GM23338 (cell line): ENCODE measurements at regions not wholly inside any gene's neighbourhood (a gene's known extent, or its start where the extent isn't known, plus 50 kb on each side); places are given as distances from the start of the nearest gene placed in this dataset.
"Not testable (repeated sequence)": the region's sequence is repeated elsewhere in the genome, so short reads cannot be mapped to it uniquely, and the experiment has no call there.

Experiments used
- ATAC-seq: fragments of 200-7000 bp; cut with Tn5 transposase; 3 replicates; pipeline ENCODE4 v1.9.1; 2020
- DNase-seq: peaks from one replicate; pipeline ENCODE4 v3.0.0-alpha.2; 2015; ENCODE audit warnings: low spot score
- H2AFZ ChIP-seq: fragments of 200-600 bp; sonication (generic); 2 replicates; pipeline ENCODE4 v1.8.0; 2016; ENCODE audit warnings: antibody characterized with exemption, mild to moderate bottlenecking, moderate library complexity
- H3F3A ChIP-seq: fragments of 200-600 bp; sonication (generic); replicated peaks from 2 replicates; pipeline ENCODE4 v1.8.0; 2017; ENCODE audit warnings: antibody characterized with exemption, mixed run types, low read depth
- H3K27ac ChIP-seq: fragments of 200-600 bp; sonication (generic); 2 replicates; pipeline ENCODE4 v1.6.1; 2016; ENCODE audit warnings: low read depth
- H3K27me3 ChIP-seq: fragments of 200-600 bp; sonication (generic); 2 replicates; pipeline ENCODE4 v1.8.0; 2016; ENCODE audit warnings: mild to moderate bottlenecking, mixed run types, moderate library complexity; ENCODE audit not compliant: insufficient read depth
- H3K36me3 ChIP-seq: fragments of 200-600 bp; sonication (generic); 2 replicates; pipeline ENCODE4 v1.8.0; 2016; ENCODE audit warnings: mild to moderate bottlenecking; ENCODE audit not compliant: insufficient read depth
- H3K4me1 ChIP-seq: fragments of 200-600 bp; sonication (generic); 2 replicates; pipeline ENCODE4 v1.8.0; 2016; ENCODE audit warnings: mild to moderate bottlenecking, moderate library complexity; ENCODE audit not compliant: insufficient read depth
- H3K4me2 ChIP-seq: fragments of 200-600 bp; sonication (generic); 2 replicates; pipeline ENCODE4 v1.7.1; 2017; ENCODE audit warnings: mixed run types
- H3K4me3 ChIP-seq: fragments of 200-600 bp; sonication (generic); 2 replicates; pipeline ENCODE4 v1.6.1; 2016; ENCODE audit warnings: mixed run types
- H3K79me2 ChIP-seq: fragments of 200-600 bp; sonication (generic); replicated peaks from 2 replicates; pipeline ENCODE4 v1.8.0; 2017; ENCODE audit warnings: mild to moderate bottlenecking; ENCODE audit not compliant: insufficient read depth
- H3K9me2 ChIP-seq: fragments of 200-600 bp; sonication (generic); 2 replicates; pipeline ENCODE4 v1.8.0; 2017; ENCODE audit not compliant: insufficient read depth
- H4K20me1 ChIP-seq: fragments of 200-600 bp; sonication (generic); replicated peaks from 2 replicates; pipeline ENCODE4 v1.8.0; 2017; ENCODE audit warnings: mild to moderate bottlenecking; ENCODE audit not compliant: insufficient read depth
- H3K27ac Mint-ChIP-seq: 2 replicates; pipeline ENCODE4 v1.8.0; 2020; ENCODE audit warnings: inconsistent platforms, mild to moderate bottlenecking, moderate library complexity, mixed read lengths
- H3K27me3 Mint-ChIP-seq: 3 replicates; pipeline ENCODE4 v1.8.0; 2022; ENCODE audit warnings: low read depth, mild to moderate bottlenecking, moderate library complexity, mixed read lengths, inconsistent platforms; ENCODE audit not compliant: insufficient read depth, poor library complexity
- H3K36me3 Mint-ChIP-seq: 3 replicates; pipeline ENCODE4 v1.8.0; 2021; ENCODE audit warnings: low read depth, mild to moderate bottlenecking, inconsistent platforms, moderate library complexity, mixed read lengths
- H3K4me1 Mint-ChIP-seq: 3 replicates; pipeline ENCODE4 v1.8.0; 2020; ENCODE audit warnings: mild to moderate bottlenecking, inconsistent platforms, mixed read lengths
- H3K4me3 Mint-ChIP-seq: 3 replicates; pipeline ENCODE4 v1.8.0; 2021; ENCODE audit warnings: moderate library complexity, mild to moderate bottlenecking, inconsistent platforms, mixed read lengths
- H3K9me3 Mint-ChIP-seq: 3 replicates; pipeline ENCODE4 v1.8.0; 2020; ENCODE audit warnings: moderate library complexity, mild to moderate bottlenecking, inconsistent platforms, mixed read lengths
- CREB1 ChIP-seq: fragments of 250-450 bp; sonication (Bioruptor Pico); IDR thresholded peaks from 2 replicates; pipeline ENCODE4 v1.5.0; 2020; ENCODE audit warnings: low read depth, mild to moderate bottlenecking, moderate library complexity
- EZH2 ChIP-seq: fragments of 200-600 bp; sonication (generic); IDR thresholded peaks from one replicate; pipeline ENCODE4 v1.8.0; 2017; ENCODE audit warnings: antibody characterized with exemption, mild to moderate bottlenecking, low read depth; ENCODE audit not compliant: unreplicated experiment
- NANOG ChIP-seq: IDR thresholded peaks from 2 replicates; pipeline ENCODE4 v1.6.1; 2016; ENCODE audit warnings: antibody characterized with exemption, borderline replicate concordance
- STAT1 ChIP-seq: IDR thresholded peaks from one replicate; pipeline ENCODE4 v1.6.1; 2016; ENCODE audit warnings: antibody characterized with exemption; ENCODE audit not compliant: unreplicated experiment
- ZNF462 ChIP-seq: fragments of 250-450 bp; sonication (Bioruptor Pico); IDR thresholded peaks from 2 replicates; pipeline ENCODE4 v1.5.0; 2020; ENCODE audit warnings: mild to moderate bottlenecking, moderate library complexity
- TF ChIP-seq, protein P1 (sequence below): IDR thresholded peaks from 2 replicates; pipeline ENCODE4 v1.6.1; 2016; ENCODE audit warnings: antibody characterized with exemption

DNA sequence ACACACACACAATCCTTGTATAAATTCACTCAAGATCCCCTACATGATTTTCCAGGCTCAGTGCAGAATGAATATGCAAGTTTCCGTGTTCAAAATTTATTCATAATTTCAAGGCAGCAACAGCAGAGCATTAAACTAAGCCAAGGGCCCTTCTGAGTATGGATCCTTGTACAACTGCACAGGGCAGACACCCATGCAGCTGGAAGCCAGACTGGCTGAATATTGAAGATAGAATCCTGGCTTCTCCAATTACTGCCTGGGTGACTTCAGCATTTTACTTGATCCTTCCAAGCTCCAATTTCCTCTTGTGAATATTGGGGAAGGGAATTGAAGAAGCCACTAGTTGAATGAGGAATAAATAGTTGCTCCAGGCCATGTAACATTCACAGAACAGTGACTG is 267.9 kb upstream of the REG3G start (continued):
- TF ChIP-seq ZNF462 (CRISPR knock-in tag) (no peak), CREB1 (CRISPR knock-in tag) (no peak), EZH2 (no peak), STAT1 (no peak), NANOG (no peak)
- TF ChIP-seq, protein P1, sequence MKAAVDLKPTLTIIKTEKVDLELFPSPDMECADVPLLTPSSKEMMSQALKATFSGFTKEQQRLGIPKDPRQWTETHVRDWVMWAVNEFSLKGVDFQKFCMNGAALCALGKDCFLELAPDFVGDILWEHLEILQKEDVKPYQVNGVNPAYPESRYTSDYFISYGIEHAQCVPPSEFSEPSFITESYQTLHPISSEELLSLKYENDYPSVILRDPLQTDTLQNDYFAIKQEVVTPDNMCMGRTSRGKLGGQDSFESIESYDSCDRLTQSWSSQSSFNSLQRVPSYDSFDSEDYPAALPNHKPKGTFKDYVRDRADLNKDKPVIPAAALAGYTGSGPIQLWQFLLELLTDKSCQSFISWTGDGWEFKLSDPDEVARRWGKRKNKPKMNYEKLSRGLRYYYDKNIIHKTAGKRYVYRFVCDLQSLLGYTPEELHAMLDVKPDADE: no peak

DNA sequence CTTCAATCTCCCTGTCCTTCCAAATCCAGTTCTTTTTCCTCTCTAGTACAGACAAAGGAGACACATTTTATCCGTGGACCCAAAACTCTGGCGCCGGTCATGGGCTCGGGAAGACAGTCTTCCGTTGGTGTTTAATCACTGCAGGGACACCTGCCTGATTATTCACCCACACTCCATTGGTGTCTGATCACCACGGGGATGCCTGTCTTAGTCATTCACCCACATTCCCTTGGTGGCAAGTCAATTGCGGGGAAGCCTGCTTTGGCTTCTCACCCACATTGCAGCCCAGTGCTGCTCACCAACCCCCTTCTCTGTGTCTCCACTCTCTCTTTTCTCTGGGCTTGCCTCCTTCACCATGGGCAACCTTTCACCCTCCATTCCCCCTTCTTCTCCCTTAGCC is 266.7 kb upstream of the REG3G start:
- not testable (repeated sequence) for H4K20me1 ChIP-seq, H3K79me2 ChIP-seq, H3F3A ChIP-seq, H3K36me3 ChIP-seq, H3K4me1 ChIP-seq, H3K27ac Mint-ChIP-seq, H3K9me2 ChIP-seq, DNase-seq, H3K4me3 Mint-ChIP-seq, H3K27me3 ChIP-seq, H2AFZ ChIP-seq, H3K4me2 ChIP-seq, H3K27ac ChIP-seq, ATAC-seq, H3K4me3 ChIP-seq
- H3K36me3 Mint-ChIP-seq: peaks cover 31% of the 10 kb centered on the region
- peaks cover 22% of the 10 kb centered on the region for H3K4me1 Mint-ChIP-seq
- H3K27me3 Mint-ChIP-seq: peaks cover 12% of the 10 kb centered on the region
- H3K9me3 Mint-ChIP-seq: peaks cover 50% of the 10 kb centered on the region
